MG63 (cell line): ENCODE measurements at regions not wholly inside any gene's neighbourhood (a gene's known extent, or its start where the extent isn't known, plus 50 kb on each side); places are given as distances from the start of the nearest gene placed in this dataset.
"Not testable (repeated sequence)": the region's sequence is repeated elsewhere in the genome, so short reads cannot be mapped to it uniquely, and the experiment has no call there.

Experiments used
- DNase-seq: peaks from one replicate; pipeline ENCODE4 v3.0.0-alpha.2; 2020
- H3K27me3 ChIP-seq: fragments of 250-450 bp; sonication (Bioruptor Pico); 2 replicates; pipeline ENCODE4 v1.5.1; 2020; ENCODE audit warnings: mild to moderate bottlenecking, moderate library complexity
- H3K36me3 ChIP-seq: fragments of 250-450 bp; sonication (Bioruptor Pico); 2 replicates; pipeline ENCODE4 v1.5.1; 2020; ENCODE audit warnings: mild to moderate bottlenecking, moderate library complexity
- H3K4me3 ChIP-seq: fragments of 250-450 bp; sonication (Bioruptor Pico); 2 replicates; pipeline ENCODE4 v1.5.1; 2020; ENCODE audit warnings: mild to moderate bottlenecking, moderate library complexity
- H3K9me3 ChIP-seq: fragments of 250-450 bp; sonication (Bioruptor Pico); 2 replicates; pipeline ENCODE4 v1.5.1; 2020; ENCODE audit warnings: mild to moderate bottlenecking, moderate library complexity

DNA sequence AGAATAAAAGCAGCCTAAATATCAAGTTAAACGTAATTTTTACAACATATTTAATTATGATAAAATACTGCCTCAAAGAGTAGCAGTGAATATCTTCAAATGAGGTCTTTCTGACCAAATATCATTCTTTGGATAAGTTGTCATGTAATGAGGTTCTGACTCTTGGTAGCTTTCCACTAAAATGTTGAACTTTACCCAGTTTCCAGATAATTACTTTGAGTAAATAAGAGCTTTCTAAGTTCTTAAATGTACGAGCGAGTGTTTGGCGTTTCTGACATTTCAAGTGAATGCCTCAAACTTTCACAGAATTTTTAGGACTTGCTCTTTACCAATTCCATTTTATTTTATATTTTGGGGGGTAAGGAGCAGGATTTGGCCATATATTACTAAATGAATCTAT lies 1515.2 kb downstream of the FAM181B start:
- H3K4me3 ChIP-seq, result no peak overlapping the region
- no peaks in the 10 kb centered on the region for H3K27me3 ChIP-seq
- no peak for DNase-seq
- H3K9me3 ChIP-seq, result no peaks in the 10 kb centered on the region
- H3K36me3 ChIP-seq, result no peaks in the 10 kb centered on the region

DNA sequence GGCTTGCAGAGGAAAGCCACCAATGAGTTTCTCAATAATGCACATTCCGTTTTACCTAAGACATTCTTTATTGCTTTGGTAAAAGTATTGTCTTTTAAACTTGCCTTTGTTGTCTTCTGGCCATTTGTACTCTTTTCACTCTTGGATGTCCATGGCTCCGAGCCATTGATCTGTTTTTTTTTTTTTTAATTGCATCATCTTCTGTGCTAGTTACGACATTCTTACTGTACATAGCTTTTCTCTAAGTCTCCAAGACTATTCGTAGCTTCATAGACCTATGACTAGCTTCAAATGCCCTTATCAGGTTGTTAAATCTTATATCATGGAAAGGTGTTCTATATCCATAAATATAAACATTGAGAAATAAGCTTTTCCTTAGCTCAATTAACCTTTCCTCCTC lies 1522.6 kb downstream of the FAM181B start:
- Histone ChIP-seq H3K27me3 (no peaks in the 10 kb centered on the region), H3K36me3 (no peaks in the 10 kb centered on the region), H3K9me3 (no peaks in the 10 kb centered on the region), H3K4me3 (no peak overlapping the region)
- no peak for DNase-seq

GRCh38 chr11:81207421-81208054 lies 1526.1 kb downstream of the FAM181B start:
- DNase-seq, result no peak
- Histone ChIP-seq H3K27me3 (no peaks in the 10 kb centered on the region), H3K4me3 (no peak overlapping the region), H3K9me3 (no peaks in the 10 kb centered on the region), H3K36me3 (no peaks in the 10 kb centered on the region)

DNA sequence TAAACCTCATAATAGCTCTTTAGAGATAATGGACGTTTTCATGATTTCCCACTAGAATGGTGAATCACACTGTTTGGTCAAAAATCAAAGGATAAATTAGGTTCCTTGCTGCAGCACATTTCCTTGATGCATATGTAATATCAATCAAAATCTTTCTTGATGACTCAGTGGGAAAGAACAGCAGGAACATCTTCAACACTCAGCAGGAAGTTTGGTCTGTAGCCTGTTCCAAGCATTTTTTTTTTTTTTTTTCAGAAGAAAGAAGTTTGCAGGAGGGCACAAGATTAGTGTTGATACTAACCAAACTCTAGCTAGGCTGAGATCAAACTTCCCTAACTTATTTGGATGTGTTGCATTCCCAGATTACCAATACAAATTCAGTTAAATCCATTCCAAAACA lies 1529.8 kb downstream of the FAM181B start:
- Histone ChIP-seq H3K4me3 (no peak overlapping the region), H3K36me3 (no peaks in the 10 kb centered on the region), H3K27me3 (no peaks in the 10 kb centered on the region), H3K9me3 (no peaks in the 10 kb centered on the region)
- no peak for DNase-seq

DNA sequence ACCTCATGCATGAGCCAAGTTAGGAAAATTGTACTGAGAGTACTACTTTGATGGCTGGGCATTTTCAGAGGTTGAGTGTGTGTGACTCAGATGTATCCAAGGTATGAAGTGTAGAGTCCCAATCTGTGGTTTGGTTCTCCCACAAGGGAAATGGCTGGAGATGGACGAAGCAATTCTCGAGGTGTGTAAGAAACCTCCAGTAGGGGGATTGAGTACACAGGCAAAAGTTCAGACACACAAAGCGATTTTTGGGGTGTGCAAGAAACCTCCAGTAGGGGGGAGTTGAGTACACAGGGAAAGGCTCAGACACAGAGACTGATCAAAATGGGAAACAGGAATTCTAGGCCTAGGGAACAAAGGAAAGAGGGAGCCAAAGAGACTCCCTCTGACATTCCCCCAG lies 1536.3 kb downstream of the FAM181B start:
- DNase-seq, result no peak
- H3K9me3 ChIP-seq, result no peaks in the 10 kb centered on the region
- no peak overlapping the region for H3K4me3 ChIP-seq
- H3K27me3 ChIP-seq, result no peaks in the 10 kb centered on the region
- H3K36me3 ChIP-seq, result no peaks in the 10 kb centered on the region

- Histone ChIP-seq H3K27me3 (no peaks in the 10 kb centered on the region), H3K9me3 (no peaks in the 10 kb centered on the region), H3K36me3 (no peaks in the 10 kb centered on the region), H3K4me3 (no peak overlapping the region)
- DNase-seq, result no peak
These were observed 1541.1 kb downstream of the FAM181B start for GRCh38 chr11:81192516-81192915.

DNA sequence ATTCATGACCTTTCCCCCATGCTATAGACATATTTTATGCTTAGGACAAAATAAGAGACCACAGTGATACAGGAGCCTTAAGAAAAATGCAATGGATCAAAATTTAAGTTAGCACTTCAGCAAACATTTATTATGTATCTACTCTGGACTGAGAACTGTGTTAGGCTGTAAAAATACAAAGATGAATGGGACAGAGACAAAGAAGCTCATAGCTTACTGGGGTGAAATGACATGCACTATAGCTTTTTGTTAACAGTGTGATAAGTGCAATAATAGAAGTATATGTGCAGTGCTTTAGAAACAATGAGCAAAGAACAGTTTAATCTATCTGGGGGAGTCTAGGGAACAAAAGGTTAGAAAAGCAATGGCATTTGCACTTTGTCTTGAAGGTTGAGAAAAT lies 1543.1 kb downstream of the FAM181B start:
- Histone ChIP-seq H3K4me3 (no peak overlapping the region), H3K9me3 (no peaks in the 10 kb centered on the region), H3K27me3 (no peaks in the 10 kb centered on the region), H3K36me3 (no peaks in the 10 kb centered on the region)
- no peak for DNase-seq

DNA sequence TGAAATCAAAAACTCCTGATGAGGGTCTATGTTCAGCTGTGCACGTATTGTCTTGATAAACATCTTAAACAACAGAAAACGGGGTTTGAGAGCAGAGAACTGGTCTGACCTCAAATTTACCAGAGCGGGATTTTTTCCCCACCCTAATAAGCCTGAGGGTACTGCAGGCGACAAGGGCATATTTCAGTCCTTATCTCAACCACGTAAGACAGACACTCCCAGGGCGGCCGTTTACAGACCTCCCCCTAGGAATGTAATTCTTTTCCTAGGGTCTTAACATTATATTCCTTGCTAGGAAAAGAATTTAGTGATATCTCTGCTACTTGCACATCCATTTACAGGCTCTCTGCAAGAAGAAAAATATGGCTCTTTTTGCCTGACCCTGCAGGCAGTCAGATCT lies 1546.6 kb downstream of the FAM181B start:
- H3K36me3 ChIP-seq, DNase-seq, H3K27me3 ChIP-seq, H3K9me3 ChIP-seq, H3K4me3 ChIP-seq: not testable (repeated sequence)

DNA sequence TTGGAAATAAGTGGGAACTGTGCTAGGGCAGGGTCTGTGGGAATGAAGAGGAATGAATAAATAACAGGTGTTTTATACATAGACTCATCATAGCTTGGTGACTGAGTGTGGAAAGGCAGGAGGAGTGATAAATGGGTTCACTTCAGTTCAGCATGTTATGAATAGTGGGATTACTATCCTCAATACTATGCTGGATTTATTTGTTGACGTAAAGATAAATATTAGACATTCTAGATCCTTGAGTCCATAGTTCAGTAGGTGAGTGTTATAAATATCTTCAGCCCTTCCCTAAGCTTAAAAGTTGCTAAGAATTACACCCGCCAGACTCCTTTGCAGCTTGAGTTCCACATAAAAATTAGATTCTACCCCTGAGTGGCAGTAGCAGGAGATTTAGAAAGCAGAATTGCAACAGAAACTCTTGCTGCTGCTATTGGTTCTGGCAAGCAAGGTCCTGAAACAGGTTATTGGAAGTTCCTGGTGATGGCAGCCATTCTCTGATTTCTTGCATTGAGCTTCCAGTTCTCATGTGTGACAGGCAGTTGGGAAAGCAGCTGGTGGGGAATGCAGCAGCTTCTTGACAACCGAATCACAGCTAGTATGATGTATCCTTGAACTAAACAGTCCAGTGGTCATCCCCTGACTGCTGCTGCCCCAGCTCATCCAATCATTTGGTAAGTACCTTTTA lies 1558.9 kb downstream of the FAM181B start:
- H3K27me3 ChIP-seq, result no peaks in the 10 kb centered on the region
- no peaks in the 10 kb centered on the region for H3K36me3 ChIP-seq
- H3K9me3 ChIP-seq, result no peaks in the 10 kb centered on the region
- no peak overlapping the region for H3K4me3 ChIP-seq
- no peak for DNase-seq

DNA sequence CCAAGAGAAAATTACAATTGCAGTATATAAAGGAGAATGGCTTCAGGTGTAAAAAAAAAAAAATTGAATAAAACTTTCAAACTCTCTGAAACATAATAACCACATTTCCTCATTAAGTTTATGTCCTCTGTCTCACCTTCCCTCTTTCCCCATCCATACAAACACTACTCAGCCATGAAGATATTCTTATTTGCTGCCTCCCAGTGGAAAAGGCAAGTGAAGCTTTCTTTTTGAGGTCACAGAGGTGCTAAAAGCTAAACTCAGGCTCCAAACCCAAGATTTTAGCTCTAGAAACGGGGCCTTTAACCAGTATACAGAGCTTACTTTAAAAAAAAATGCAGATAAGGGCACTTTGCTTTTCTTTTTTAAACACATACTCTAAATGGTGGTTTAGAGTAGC lies 1568.5 kb downstream of the FAM181B start:
- peaks cover 3% of the 10 kb centered on the region; the same call in 1 of the 2 replicates for H3K27me3 ChIP-seq

GRCh38 chr11:81159900-81160299 lies 1573.8 kb downstream of the FAM181B start:
- Histone ChIP-seq H3K36me3 (no peaks in the 10 kb centered on the region), H3K4me3 (no peak overlapping the region), H3K9me3 (no peaks in the 10 kb centered on the region), H3K27me3 (no peaks in the 10 kb centered on the region)
- no peak for DNase-seq

More for the DNA sequence above, 1568.5 kb downstream of the FAM181B start:
- H3K36me3 ChIP-seq, result no peaks in the 10 kb centered on the region
- DNase-seq, result no peak
- H3K4me3 ChIP-seq, result no peak overlapping the region
- no peaks in the 10 kb centered on the region for H3K9me3 ChIP-seq

GRCh38 chr11:81135570-81135969 lies 1598.1 kb downstream of the FAM181B start:
- Histone ChIP-seq H3K4me3 (no peak overlapping the region), H3K9me3 (no peaks in the 10 kb centered on the region), H3K27me3 (no peaks in the 10 kb centered on the region), H3K36me3 (no peaks in the 10 kb centered on the region)
- no peak for DNase-seq

DNA sequence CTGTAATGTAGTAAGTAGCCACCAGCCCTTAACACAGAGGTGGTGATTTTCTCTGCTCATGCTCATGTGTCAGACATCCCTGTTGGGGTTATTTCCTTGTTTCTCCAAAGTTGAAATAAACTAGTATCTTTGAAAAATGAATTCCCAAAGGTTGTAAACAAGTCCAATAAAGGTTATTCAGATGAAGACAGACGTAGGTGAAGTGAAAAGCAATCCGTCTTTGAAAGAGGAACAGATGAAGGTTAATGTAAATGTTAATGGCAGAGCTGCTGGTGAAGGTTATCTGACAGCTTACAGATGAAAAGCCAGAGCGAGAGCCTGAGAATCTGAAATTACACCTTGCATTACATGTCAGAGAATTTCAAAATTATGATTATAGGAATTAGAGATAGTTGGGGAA lies 1604.0 kb downstream of the FAM181B start:
- Histone ChIP-seq H3K36me3 (no peaks in the 10 kb centered on the region), H3K27me3 (no peaks in the 10 kb centered on the region), H3K9me3 (no peaks in the 10 kb centered on the region), H3K4me3 (no peak overlapping the region)
- DNase-seq, result no peak

DNA sequence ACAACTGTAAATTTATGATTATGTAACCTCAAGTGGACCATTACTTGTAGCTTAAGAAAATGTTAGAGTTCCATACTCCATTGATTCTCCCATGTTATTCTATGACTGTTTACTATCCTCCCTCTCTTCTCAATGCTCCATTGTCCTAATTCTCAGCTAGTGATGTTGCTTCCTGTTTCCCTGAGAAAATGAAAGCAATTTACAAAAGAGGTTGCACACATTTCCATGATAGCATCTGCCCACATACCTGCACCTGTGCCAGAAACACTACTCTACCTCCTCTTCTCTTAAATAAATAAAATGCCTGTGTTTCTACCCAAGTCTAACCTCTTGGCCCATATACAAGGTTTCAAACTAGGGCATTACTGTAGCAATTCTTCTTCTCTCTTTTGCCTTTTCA lies 1620.9 kb downstream of the FAM181B start:
- Histone ChIP-seq H3K27me3 (no peaks in the 10 kb centered on the region), H3K36me3 (no peaks in the 10 kb centered on the region), H3K9me3 (no peaks in the 10 kb centered on the region), H3K4me3 (no peak overlapping the region)
- DNase-seq, result no peak

GRCh38 chr11:81104051-81104450 lies 1629.6 kb downstream of the FAM181B start:
- Histone ChIP-seq H3K36me3 (no peaks in the 10 kb centered on the region), H3K27me3 (no peaks in the 10 kb centered on the region), H3K4me3 (no peak overlapping the region), H3K9me3 (no peaks in the 10 kb centered on the region)
- DNase-seq, result no peak

- DNase-seq, result no peak
- Histone ChIP-seq H3K4me3 (no peak overlapping the region), H3K36me3 (no peaks in the 10 kb centered on the region), H3K27me3 (no peaks in the 10 kb centered on the region; the same call in 1 of the 2 replicates), H3K9me3 (no peaks in the 10 kb centered on the region)
These were observed 1635.2 kb downstream of the FAM181B start for GRCh38 chr11:81098471-81098870.

GRCh38 chr11:81092522-81092921 lies 1641.1 kb downstream of the FAM181B start:
- H3K4me3 ChIP-seq, result no peak overlapping the region
- no peaks in the 10 kb centered on the region; the same call in 1 of the 2 replicates for H3K27me3 ChIP-seq
- no peaks in the 10 kb centered on the region for H3K36me3 ChIP-seq
- DNase-seq, result no peak
- H3K9me3 ChIP-seq, result no peaks in the 10 kb centered on the region

DNA sequence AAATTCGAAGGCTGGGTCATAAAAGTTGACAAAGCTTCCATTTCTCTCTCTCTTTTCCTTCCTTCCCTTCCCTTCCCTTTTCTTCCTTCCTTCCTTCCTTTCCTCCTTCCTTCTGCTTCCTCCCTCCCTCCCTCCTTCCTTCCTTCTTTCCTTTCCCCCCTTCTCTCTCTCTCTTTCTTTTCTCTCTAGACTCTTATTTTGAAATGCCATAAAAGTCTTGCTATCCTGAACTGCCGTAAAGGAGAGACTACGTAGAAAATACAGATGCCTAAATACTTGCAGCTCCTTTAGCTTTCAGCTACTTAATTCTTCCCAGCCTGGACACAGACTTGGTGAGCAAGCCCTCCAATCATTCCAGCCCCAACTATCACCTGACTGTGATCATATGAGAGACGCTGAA lies 1644.4 kb downstream of the FAM181B start:
- Histone ChIP-seq H3K4me3 (no peak overlapping the region), H3K27me3 (no peaks in the 10 kb centered on the region; the same call in 1 of the 2 replicates), H3K36me3 (no peaks in the 10 kb centered on the region), H3K9me3 (no peaks in the 10 kb centered on the region)
- no peak for DNase-seq
